ENCODE measurements at regions not wholly inside any gene's neighbourhood (a gene's known extent, or its start where the extent isn't known, plus 50 kb on each side); places are given as distances from the start of the nearest gene placed in this dataset.

GRCh38 chrX:479273-479981 lies 92.7 kb upstream of the PPP2R3B start:
- H3K4me1 ChIP-seq (ENCODE audit: control insufficient read depth, low read length): no peaks in the 10 kb centered on the region
- H3K27ac ChIP-seq (ENCODE audit: low read depth, low read length): no peak overlapping the region
- H3K9me3 ChIP-seq (ENCODE audit: control insufficient read depth, insufficient read depth, low read length): peaks cover 3% of the 10 kb centered on the region; the same call in 1 of the 2 replicates

GRCh38 chrX:480861-481417 lies 94.2 kb upstream of the PPP2R3B start:
- H3K9me2 ChIP-seq (replicated peaks; ENCODE audit: control insufficient read depth, low read length): no peaks in the 10 kb centered on the region
- no peak overlapping the region for H3K27ac ChIP-seq (ENCODE audit: low read depth, low read length)
- H3K4me3 ChIP-seq (ENCODE audit: low read length): no peak overlapping the region
- no peak overlapping the region for H3K4me2 ChIP-seq (ENCODE audit: low read length)
- H3K9me3 ChIP-seq (ENCODE audit: control insufficient read depth, insufficient read depth, low read length): peaks cover 3% of the 10 kb centered on the region; the same call in 1 of the 2 replicates
- no peaks in the 10 kb centered on the region for H3F3A ChIP-seq (ENCODE audit: control insufficient read depth, insufficient read depth)
- no peaks in the 10 kb centered on the region for H3K4me1 ChIP-seq (ENCODE audit: control insufficient read depth, low read length)
- no peaks in the 10 kb centered on the region for H4K20me1 ChIP-seq (ENCODE audit: control insufficient read depth, insufficient read depth, low read depth, low read length)
- no peaks in the 10 kb centered on the region for H3K79me2 ChIP-seq (ENCODE audit: control insufficient read depth, low read length)
- no peaks in the 10 kb centered on the region for H3K36me3 ChIP-seq (ENCODE audit: control insufficient read depth, low read length)
- TF ChIP-seq CTCF (IDR thresholded peaks at IDR 0.05; ENCODE audit: low read depth, low read length, poor library complexity, severe bottlenecking) (no peak), EZH2phosphoT487 (IDR thresholded peaks at IDR 0.05; ENCODE audit: borderline replicate concordance, low read length) (no peak)
- H3K27me3 ChIP-seq (ENCODE audit: control insufficient read depth, low read length): no peaks in the 10 kb centered on the region

More at GRCh38 chrX:479273-479981, 92.7 kb upstream of the PPP2R3B start:
- TF ChIP-seq CTCF (IDR thresholded peaks at IDR 0.05; ENCODE audit: low read depth, low read length, poor library complexity, severe bottlenecking) (no peak), EZH2phosphoT487 (IDR thresholded peaks at IDR 0.05; ENCODE audit: borderline replicate concordance, low read length) (no peak)
- Histone ChIP-seq H3K27me3 (ENCODE audit: control insufficient read depth, low read length) (no peaks in the 10 kb centered on the region), H3K79me2 (ENCODE audit: control insufficient read depth, low read length) (no peaks in the 10 kb centered on the region), H4K20me1 (ENCODE audit: control insufficient read depth, insufficient read depth, low read depth, low read length) (no peaks in the 10 kb centered on the region), H3K4me2 (ENCODE audit: low read length) (no peak overlapping the region), H3F3A (ENCODE audit: control insufficient read depth, insufficient read depth) (no peaks in the 10 kb centered on the region), H3K9me2 (replicated peaks; ENCODE audit: control insufficient read depth, low read length) (no peaks in the 10 kb centered on the region), H3K36me3 (ENCODE audit: control insufficient read depth, low read length) (no peaks in the 10 kb centered on the region), H3K4me3 (ENCODE audit: low read length) (no peak overlapping the region)

GRCh38 chrX:482192-482701 lies 95.5 kb upstream of the PPP2R3B start:
- no peak overlapping the region for H3K4me2 ChIP-seq (ENCODE audit: low read length)
- no peaks in the 10 kb centered on the region for H3F3A ChIP-seq (ENCODE audit: control insufficient read depth, insufficient read depth)
- no peaks in the 10 kb centered on the region for H3K36me3 ChIP-seq (ENCODE audit: control insufficient read depth, low read length)
- TF ChIP-seq EZH2phosphoT487 (IDR thresholded peaks at IDR 0.05; ENCODE audit: borderline replicate concordance, low read length) (no peak), CTCF (IDR thresholded peaks at IDR 0.05; ENCODE audit: low read depth, low read length, poor library complexity, severe bottlenecking) (no peak)
- H3K27ac ChIP-seq (ENCODE audit: low read depth, low read length): no peak overlapping the region
- no peak overlapping the region for H3K4me3 ChIP-seq (ENCODE audit: low read length)
- no peaks in the 10 kb centered on the region for H4K20me1 ChIP-seq (ENCODE audit: control insufficient read depth, insufficient read depth, low read depth, low read length)
- no peaks in the 10 kb centered on the region for H3K79me2 ChIP-seq (ENCODE audit: control insufficient read depth, low read length)
- H3K9me2 ChIP-seq (replicated peaks; ENCODE audit: control insufficient read depth, low read length): no peaks in the 10 kb centered on the region
- H3K9me3 ChIP-seq (ENCODE audit: control insufficient read depth, insufficient read depth, low read length): peaks cover 3% of the 10 kb centered on the region; the same call in 1 of the 2 replicates
- no peaks in the 10 kb centered on the region for H3K4me1 ChIP-seq (ENCODE audit: control insufficient read depth, low read length)
- no peaks in the 10 kb centered on the region for H3K27me3 ChIP-seq (ENCODE audit: control insufficient read depth, low read length)
